ENCODE measurements at regions not wholly inside any gene's neighbourhood (a gene's known extent, or its start where the extent isn't known, plus 50 kb on each side); places are given as distances from the start of the nearest gene placed in this dataset.

GRCh38 chr9:30382271-30382670 lies 2002.2 kb upstream of the ACO1 start:
- no peak for TF ChIP-seq CTCF (conservative IDR thresholded peaks at IDR 0.05; ENCODE audit: low read depth)

GRCh38 chr9:30410273-30410672 lies 1974.2 kb upstream of the ACO1 start:
- no peak for TF ChIP-seq CTCF (conservative IDR thresholded peaks at IDR 0.05; ENCODE audit: low read depth)
- no peak for DNase-seq (ENCODE audit: low spot score)
- no peak overlapping the region for H3K27ac ChIP-seq
- ChIA-PET CTCF (no interaction called here), POLR2A (ENCODE audit: low non-redundant PET) (no interaction called here)

More at GRCh38 chr9:30382271-30382670, 2002.2 kb upstream of the ACO1 start:
- ChIA-PET POLR2A (ENCODE audit: low non-redundant PET) (no interaction called here), CTCF (no interaction called here)
- H3K27ac ChIP-seq, result no peak overlapping the region
- no peak for DNase-seq (ENCODE audit: low spot score)

DNA sequence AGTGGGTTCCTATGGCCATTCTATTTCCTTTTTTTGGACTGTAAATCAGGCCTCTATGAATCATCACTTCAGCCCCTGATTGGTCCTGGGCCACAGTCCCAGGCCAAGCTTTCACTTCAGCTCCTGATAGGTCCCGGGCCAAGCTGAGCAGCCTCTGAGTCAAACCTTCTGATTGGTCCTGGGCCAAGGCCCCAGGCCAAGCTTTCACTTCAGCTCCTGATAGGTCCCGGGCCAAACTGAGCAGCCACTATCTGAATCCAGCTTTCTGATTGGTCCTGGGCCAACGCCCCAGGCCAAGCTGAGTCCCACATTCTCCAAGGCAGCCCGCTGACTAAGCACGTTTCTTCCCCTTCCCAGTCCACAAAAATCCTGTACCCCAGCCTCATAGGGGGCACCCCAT lies 1972.9 kb upstream of the ACO1 start:
- no peak for TF ChIP-seq CTCF (conservative IDR thresholded peaks at IDR 0.05; ENCODE audit: low read depth)
- ChIA-PET CTCF (no interaction called here), POLR2A (ENCODE audit: low non-redundant PET) (no interaction called here)
- no peak overlapping the region for H3K27ac ChIP-seq
- DNase-seq (ENCODE audit: low spot score), result no peak

GRCh38 chr9:30459156-30459555 lies 1925.3 kb upstream of the ACO1 start:
- no peak for TF ChIP-seq CTCF (conservative IDR thresholded peaks at IDR 0.05; ENCODE audit: low read depth)
- ChIA-PET CTCF (no interaction called here), POLR2A (ENCODE audit: low non-redundant PET) (no interaction called here)
- no peak overlapping the region for H3K27ac ChIP-seq
- DNase-seq (ENCODE audit: low spot score), result no peak

DNA sequence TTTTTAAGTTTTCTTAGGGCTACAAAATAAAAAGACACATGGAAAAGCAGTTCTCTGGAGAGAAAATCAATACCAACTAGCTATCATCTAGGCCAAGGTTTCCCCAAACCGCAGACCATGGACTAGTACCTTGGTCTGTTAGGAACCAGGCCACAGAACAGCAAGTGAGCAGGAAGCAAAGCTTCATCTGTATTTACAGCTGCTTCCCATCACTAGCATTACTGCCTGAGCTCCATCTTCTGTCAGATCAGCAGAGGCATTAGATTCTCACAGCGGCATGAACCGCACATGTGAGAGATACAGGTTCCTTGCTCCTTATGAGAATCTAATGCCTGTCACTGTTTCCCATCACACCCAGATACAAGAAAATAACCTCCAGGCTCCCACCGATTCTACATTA lies 1907.6 kb upstream of the ACO1 start:
- TF ChIP-seq CTCF (conservative IDR thresholded peaks at IDR 0.05; ENCODE audit: low read depth), result no peak
- CTCF ChIA-PET, result no interaction called here
- POLR2A ChIA-PET (ENCODE audit: low non-redundant PET), result no interaction called here
- no peak overlapping the region for H3K27ac ChIP-seq
- DNase-seq (ENCODE audit: low spot score), result no peak

- H3K27ac ChIP-seq, result no peak overlapping the region
- no peak for TF ChIP-seq CTCF (conservative IDR thresholded peaks at IDR 0.05; ENCODE audit: low read depth)
- ChIA-PET CTCF (interaction anchor here (0.6 kb wide), 1 partner anchor 568 kb away, joined by 3 read pairs; no protein-coding TSS in a partner anchor), POLR2A (ENCODE audit: low non-redundant PET) (no interaction called here)
- DNase-seq (ENCODE audit: low spot score), result no peak
Observed at GRCh38 chr9:30478684-30479083, 1905.8 kb upstream of the ACO1 start.

DNA sequence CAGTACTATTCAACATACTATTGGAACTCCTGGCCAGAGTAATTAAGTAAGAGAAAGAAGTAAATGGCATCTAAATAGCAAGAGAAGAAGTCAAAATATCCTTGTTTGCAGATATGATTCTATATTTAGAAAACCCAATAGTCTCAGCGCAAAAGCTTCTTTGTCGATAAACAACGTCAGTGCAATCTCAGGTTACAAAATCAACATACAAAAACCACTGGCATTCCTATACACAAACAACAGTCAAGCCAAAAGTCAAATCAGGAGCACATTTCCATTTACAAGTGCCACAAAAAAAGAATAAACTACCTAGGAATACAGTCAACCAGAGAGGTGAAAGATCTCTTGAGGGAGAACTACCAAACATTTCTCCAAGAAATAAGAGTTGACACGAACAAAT lies 1901.9 kb upstream of the ACO1 start:
- no peak for DNase-seq (ENCODE audit: low spot score)
- CTCF ChIA-PET, result no interaction called here
- TF ChIP-seq CTCF (conservative IDR thresholded peaks at IDR 0.05; ENCODE audit: low read depth), result no peak
- POLR2A ChIA-PET (ENCODE audit: low non-redundant PET), result no interaction called here
- H3K27ac ChIP-seq, result no peak overlapping the region

Data from RWPE1 (cell line).